H9 (cell line): ENCODE measurements at regions not wholly inside any gene's neighbourhood (a gene's known extent, or its start where the extent isn't known, plus 50 kb on each side); places are given as distances from the start of the nearest gene placed in this dataset.

Experiments
- DNase-seq: peaks from one replicate; pipeline ENCODE4 v3.0.0-alpha.2; 2017
- H2AFZ ChIP-seq: one replicate; pipeline ENCODE4 v1.6.1; 2013; ENCODE audit warnings: mild to moderate bottlenecking, low read length, control low read depth, moderate library complexity
- H2AK5ac ChIP-seq: 2 replicates; pipeline ENCODE4 v1.6.1; 2013; ENCODE audit warnings: low read length, control low read depth, mixed read lengths; ENCODE audit not compliant: insufficient read length
- H2BK120ac ChIP-seq: one replicate; pipeline ENCODE4 v1.6.1; 2013; ENCODE audit warnings: low read depth, mild to moderate bottlenecking, low read length, control low read depth, inconsistent platforms; ENCODE audit not compliant: poor library complexity, severe bottlenecking
- H2BK12ac ChIP-seq: 2 replicates; pipeline ENCODE4 v1.6.1; 2013; ENCODE audit warnings: low read length, control low read depth, mixed read lengths, low read depth; ENCODE audit not compliant: insufficient read length
- H2BK15ac ChIP-seq: 2 replicates; pipeline ENCODE4 v1.6.1; 2013; ENCODE audit warnings: low read depth, low read length, control low read depth
- H2BK20ac ChIP-seq: one replicate; pipeline ENCODE4 v1.6.1; 2013; ENCODE audit warnings: low read depth, mild to moderate bottlenecking, low read length, control low read depth, inconsistent platforms; ENCODE audit not compliant: poor library complexity, severe bottlenecking
- H2BK5ac ChIP-seq: 2 replicates; pipeline ENCODE4 v1.6.1; 2013; ENCODE audit warnings: low read length, control low read depth, mixed read lengths; ENCODE audit not compliant: insufficient read length
- H3K14ac ChIP-seq: 2 replicates; pipeline ENCODE4 v1.6.1; 2013; ENCODE audit warnings: low read length, control low read depth; ENCODE audit not compliant: insufficient read depth
- H3K18ac ChIP-seq: 2 replicates; pipeline ENCODE4 v1.6.1; 2013; ENCODE audit warnings: low read depth, mild to moderate bottlenecking, mixed read lengths, low read length, control low read depth; ENCODE audit not compliant: insufficient read length
- H3K23ac ChIP-seq: 2 replicates; pipeline ENCODE4 v1.6.1; 2013; ENCODE audit warnings: low read length, control low read depth, mixed read lengths, low read depth; ENCODE audit not compliant: insufficient read length
- H3K23me2 ChIP-seq: 2 replicates; pipeline ENCODE4 v1.6.1; 2013; ENCODE audit warnings: low read depth, mild to moderate bottlenecking, mixed read lengths, low read length, control low read depth; ENCODE audit not compliant: insufficient read length, poor library complexity, severe bottlenecking
- H3K27ac ChIP-seq: 2 replicates; pipeline ENCODE4 v1.5.1; 2013; ENCODE audit warnings: low read length, control low read depth, mixed read lengths, low read depth; ENCODE audit not compliant: insufficient read length
- H3K27me3 ChIP-seq: 2 replicates; pipeline ENCODE4 v1.6.1; 2013; ENCODE audit warnings: low read length, control low read depth, inconsistent platforms; ENCODE audit not compliant: insufficient read depth
- H3K4ac ChIP-seq: 2 replicates; pipeline ENCODE4 v1.6.1; 2013; ENCODE audit warnings: low read depth, mild to moderate bottlenecking, control low read depth, inconsistent platforms, low read length, moderate library complexity
- H3K4me1 ChIP-seq: 2 replicates; pipeline ENCODE4 v1.6.1; 2013; ENCODE audit warnings: low read length, control low read depth, inconsistent platforms; ENCODE audit not compliant: insufficient read depth
- H3K4me2 ChIP-seq: 2 replicates; pipeline ENCODE4 v1.6.1; 2013; ENCODE audit warnings: low read length, control low read depth, mixed read lengths; ENCODE audit not compliant: insufficient read length, insufficient read depth
- H3K56ac ChIP-seq: 2 replicates; pipeline ENCODE4 v1.6.1; 2013; ENCODE audit warnings: low read depth, mild to moderate bottlenecking, mixed read lengths, low read length, control low read depth; ENCODE audit not compliant: insufficient read length
- H3K79me1 ChIP-seq: 2 replicates; pipeline ENCODE4 v1.6.1; 2013; ENCODE audit warnings: low read depth, mild to moderate bottlenecking, moderate library complexity, low read length, control low read depth, inconsistent platforms; ENCODE audit not compliant: insufficient read depth, poor library complexity, severe bottlenecking
- H3K79me2 ChIP-seq: 2 replicates; pipeline ENCODE4 v1.6.1; 2013; ENCODE audit warnings: low read length, control low read depth, inconsistent platforms; ENCODE audit not compliant: insufficient read depth
- H3K9ac ChIP-seq: 2 replicates; pipeline ENCODE4 v1.6.1; 2013; ENCODE audit warnings: low read length, control low read depth, mixed read lengths; ENCODE audit not compliant: insufficient read length; ENCODE audit errors: extremely low read depth
- H3K9me3 ChIP-seq: one replicate; pipeline ENCODE4 v1.6.1; 2013; ENCODE audit warnings: low read depth, low read length, inconsistent platforms; ENCODE audit not compliant: control insufficient read depth
- H3T11ph ChIP-seq: one replicate; pipeline ENCODE4 v1.6.1; 2013; ENCODE audit warnings: mild to moderate bottlenecking, low read length, control low read depth, inconsistent platforms
- H4K20me1 ChIP-seq: one replicate; pipeline ENCODE4 v1.6.1; 2013; ENCODE audit not compliant: control insufficient read depth, insufficient read length, insufficient read depth
- H4K5ac ChIP-seq: 2 replicates; pipeline ENCODE4 v1.6.1; 2013; ENCODE audit warnings: low read depth, mild to moderate bottlenecking, mixed read lengths, low read length, control low read depth; ENCODE audit not compliant: insufficient read length
- H4K8ac ChIP-seq: replicated peaks from 2 replicates; pipeline ENCODE4 v1.6.1; 2013; ENCODE audit warnings: low read length, control low read depth, mixed read lengths, low read depth; ENCODE audit not compliant: insufficient read length
- H4K91ac ChIP-seq: 2 replicates; pipeline ENCODE4 v1.6.1; 2013; ENCODE audit warnings: low read depth, mild to moderate bottlenecking, moderate library complexity, mixed read lengths, low read length, control low read depth; ENCODE audit not compliant: insufficient read length
- H3K27ac Mint-ChIP-seq, 3 experiments: 2 replicates in 2 of 3; 3 replicates in 1 of 3; pipeline ENCODE4 v1.8.0; 2020 to 2021; ENCODE audit warnings: mixed read lengths in 3 of 3, mild to moderate bottlenecking in 1 of 3, moderate library complexity in 1 of 3
- H3K27me3 Mint-ChIP-seq: 2 replicates; pipeline ENCODE4 v1.8.0; 2021; ENCODE audit warnings: low read depth, mild to moderate bottlenecking, moderate library complexity, mixed read lengths
- H3K36me3 Mint-ChIP-seq, 3 experiments: 2 replicates in 2 of 3; 3 replicates in 1 of 3; pipeline ENCODE4 v1.8.0; 2020 to 2021; ENCODE audit warnings: low read depth in 3 of 3, mixed read lengths in 3 of 3; ENCODE audit not compliant: insufficient read depth in 1 of 3
- H3K4me1 Mint-ChIP-seq, 2 experiments: 2 replicates each; pipeline ENCODE4 v1.8.0; 2020; ENCODE audit warnings: mixed read lengths in 2 of 2
- H3K4me3 Mint-ChIP-seq, 2 experiments: 2 replicates in 1 of 2; 3 replicates in 1 of 2; pipeline ENCODE4 v1.8.0; 2020 to 2021; ENCODE audit warnings: mild to moderate bottlenecking in 2 of 2, mixed read lengths in 2 of 2, moderate library complexity in 1 of 2
- H3K9me3 Mint-ChIP-seq, 2 experiments: 2 replicates in 1 of 2; 3 replicates in 1 of 2; pipeline ENCODE4 v1.8.0; 2020; ENCODE audit warnings: mild to moderate bottlenecking in 2 of 2, mixed read lengths in 2 of 2, moderate library complexity in 1 of 2
- WGBS: extraction: QIAGEN DNeasy Blood & Tissue Kit; methylation state at CpG from one replicate; pipeline ENCODE4 v1.1.7; 2013; ENCODE audit warnings: missing lambda C conversion rate, low lambda C conversion rate, mixed read lengths; ENCODE audit not compliant: insufficient read length; ENCODE audit errors: extremely low coverage; 5-methylcytosine and 5-hydroxymethylcytosine counted together
- TF ChIP-seq, protein P1 (sequence below): fragments of 200-600 bp; sonication (generic); conservative IDR thresholded peaks from 3 replicates; pipeline ENCODE4 v1.8.0; 2021; ENCODE audit warnings: antibody characterized with exemption, mild to moderate bottlenecking

DNA sequence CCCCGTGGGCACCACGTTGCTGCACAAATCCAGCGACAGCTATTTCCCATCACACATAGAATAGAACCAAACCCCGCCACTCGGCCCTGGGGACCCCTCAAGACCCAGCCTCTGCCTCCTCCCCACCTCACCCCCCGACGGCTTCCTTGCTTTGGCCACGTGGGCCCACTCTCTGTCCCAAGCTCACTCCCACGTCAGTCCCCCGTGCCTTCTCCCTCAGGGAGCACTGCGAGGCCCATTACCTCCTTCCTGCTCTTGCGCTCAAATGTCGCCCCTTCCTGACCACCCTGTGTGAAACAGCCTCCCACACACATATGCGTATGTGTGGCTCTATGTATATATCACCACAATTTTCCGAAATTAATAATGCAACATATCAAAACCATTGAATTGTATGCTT lies 239.7 kb downstream of the SH3BP4 start:
- Histone ChIP-seq H3K4me1 (no peaks in the 10 kb centered on the region), H3K79me1 (no peaks in the 10 kb centered on the region), H3K14ac (no peak overlapping the region; the same call in 1 of the 2 replicates), H3K56ac (no peak overlapping the region), H4K8ac (no peak overlapping the region), H2AFZ (no peak overlapping the region), H3K9ac (no peak overlapping the region), H2BK5ac (no peak overlapping the region), H3K23me2 (no peaks in the 10 kb centered on the region), H2AK5ac (no peak overlapping the region), H2BK20ac (no peak overlapping the region), H3K18ac (no peak overlapping the region), H3K27me3 (no peaks in the 10 kb centered on the region), H2BK15ac (no peak overlapping the region), H3K79me2 (no peaks in the 10 kb centered on the region), H3K9me3 (no peaks in the 10 kb centered on the region), H4K91ac (no peak overlapping the region), H2BK120ac (no peak overlapping the region), H4K5ac (no peak overlapping the region), H3K4me2 (no peak overlapping the region), H4K20me1 (no peaks in the 10 kb centered on the region), H3K23ac (no peak overlapping the region), H3K4ac (no peak overlapping the region), H2BK12ac (no peak overlapping the region), H3K27ac (no peak overlapping the region), H3T11ph (no peak overlapping the region)
- Mint-ChIP-seq H3K27me3 (peaks cover 39% of the 10 kb centered on the region), H3K4me1 (no peaks in the 10 kb centered on the region), H3K27ac (no peak overlapping the region), H3K36me3 (no peaks in the 10 kb centered on the region), H3K4me3 (no peak overlapping the region), H3K9me3 (no peaks in the 10 kb centered on the region; a peak in 2 of 5 replicates)
- WGBS: no CpG with 5 or more reads among the region's 15 CpGs
- TF ChIP-seq, protein P1, sequence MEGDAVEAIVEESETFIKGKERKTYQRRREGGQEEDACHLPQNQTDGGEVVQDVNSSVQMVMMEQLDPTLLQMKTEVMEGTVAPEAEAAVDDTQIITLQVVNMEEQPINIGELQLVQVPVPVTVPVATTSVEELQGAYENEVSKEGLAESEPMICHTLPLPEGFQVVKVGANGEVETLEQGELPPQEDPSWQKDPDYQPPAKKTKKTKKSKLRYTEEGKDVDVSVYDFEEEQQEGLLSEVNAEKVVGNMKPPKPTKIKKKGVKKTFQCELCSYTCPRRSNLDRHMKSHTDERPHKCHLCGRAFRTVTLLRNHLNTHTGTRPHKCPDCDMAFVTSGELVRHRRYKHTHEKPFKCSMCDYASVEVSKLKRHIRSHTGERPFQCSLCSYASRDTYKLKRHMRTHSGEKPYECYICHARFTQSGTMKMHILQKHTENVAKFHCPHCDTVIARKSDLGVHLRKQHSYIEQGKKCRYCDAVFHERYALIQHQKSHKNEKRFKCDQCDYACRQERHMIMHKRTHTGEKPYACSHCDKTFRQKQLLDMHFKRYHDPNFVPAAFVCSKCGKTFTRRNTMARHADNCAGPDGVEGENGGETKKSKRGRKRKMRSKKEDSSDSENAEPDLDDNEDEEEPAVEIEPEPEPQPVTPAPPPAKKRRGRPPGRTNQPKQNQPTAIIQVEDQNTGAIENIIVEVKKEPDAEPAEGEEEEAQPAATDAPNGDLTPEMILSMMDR: no peak
- DNase-seq: no peak
